ENCODE measurements at regions not wholly inside any gene's neighbourhood (a gene's known extent, or its start where the extent isn't known, plus 50 kb on each side); places are given as distances from the start of the nearest gene placed in this dataset.

DNA sequence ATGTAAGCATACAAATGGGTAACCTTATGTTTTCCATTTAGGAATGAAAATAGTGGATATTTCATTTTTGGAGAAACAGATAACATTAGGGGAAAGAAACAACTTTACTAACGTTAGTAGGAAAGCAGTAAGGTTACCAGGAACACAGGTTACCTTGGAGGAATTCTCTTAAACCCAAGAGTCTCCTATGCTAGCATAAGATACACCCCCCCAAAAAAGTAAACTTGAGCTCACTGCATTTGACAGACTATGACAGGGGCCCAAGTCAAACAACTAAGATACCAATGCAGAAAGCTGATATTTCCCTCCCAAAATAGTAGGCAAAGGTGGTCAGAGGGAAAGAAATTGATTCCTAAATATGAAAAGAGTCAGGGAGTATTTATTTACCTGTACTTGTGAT, 656.9 kb downstream of the DSC3 start:
- peaks cover 0 to 4% (median 0%) of the 10 kb centered on the region in 12 donors for H3K9me3 ChIP-seq
- no peaks in the 10 kb centered on the region for H3K27me3 ChIP-seq
- TF ChIP-seq, protein P1, sequence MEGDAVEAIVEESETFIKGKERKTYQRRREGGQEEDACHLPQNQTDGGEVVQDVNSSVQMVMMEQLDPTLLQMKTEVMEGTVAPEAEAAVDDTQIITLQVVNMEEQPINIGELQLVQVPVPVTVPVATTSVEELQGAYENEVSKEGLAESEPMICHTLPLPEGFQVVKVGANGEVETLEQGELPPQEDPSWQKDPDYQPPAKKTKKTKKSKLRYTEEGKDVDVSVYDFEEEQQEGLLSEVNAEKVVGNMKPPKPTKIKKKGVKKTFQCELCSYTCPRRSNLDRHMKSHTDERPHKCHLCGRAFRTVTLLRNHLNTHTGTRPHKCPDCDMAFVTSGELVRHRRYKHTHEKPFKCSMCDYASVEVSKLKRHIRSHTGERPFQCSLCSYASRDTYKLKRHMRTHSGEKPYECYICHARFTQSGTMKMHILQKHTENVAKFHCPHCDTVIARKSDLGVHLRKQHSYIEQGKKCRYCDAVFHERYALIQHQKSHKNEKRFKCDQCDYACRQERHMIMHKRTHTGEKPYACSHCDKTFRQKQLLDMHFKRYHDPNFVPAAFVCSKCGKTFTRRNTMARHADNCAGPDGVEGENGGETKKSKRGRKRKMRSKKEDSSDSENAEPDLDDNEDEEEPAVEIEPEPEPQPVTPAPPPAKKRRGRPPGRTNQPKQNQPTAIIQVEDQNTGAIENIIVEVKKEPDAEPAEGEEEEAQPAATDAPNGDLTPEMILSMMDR (IDR thresholded peaks at IDR 0.05): no peak
- no peak for TF ChIP-seq POLR2A (IDR thresholded peaks at IDR 0.05)
- H3K4me3 ChIP-seq: no peak overlapping the region
- no peak overlapping the region for H3K27ac ChIP-seq
- ATAC-seq (no peak), DNase-seq (no peak)
- no peaks in the 10 kb centered on the region for H3K36me3 ChIP-seq
- intact Hi-C loops (cut with DNase I): no loop called here
- WGBS, 4 donors: 60 to 73% (median 71%) methylated on average over 1 of the region's 1 CpG
- H3K4me1 ChIP-seq: no peaks in the 10 kb centered on the region

DNA sequence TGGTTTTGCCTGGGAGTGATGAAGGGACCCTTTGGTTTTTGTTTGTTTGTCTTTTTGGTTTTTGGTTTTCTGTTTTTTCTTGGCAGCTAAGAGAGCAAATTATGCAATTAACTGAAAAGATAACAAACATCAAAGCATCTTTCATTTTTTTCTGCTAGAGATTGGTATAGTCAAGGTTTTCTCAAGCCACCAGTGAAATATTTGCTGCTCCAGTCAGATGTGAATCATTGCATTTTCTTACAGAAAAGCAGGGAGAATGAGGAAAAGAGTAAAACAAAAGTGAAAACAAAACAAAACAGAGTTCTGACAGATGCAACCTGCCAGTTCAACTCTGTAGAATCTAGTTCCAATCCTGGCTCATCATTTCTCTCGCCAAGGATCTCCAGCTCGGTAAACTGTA, 660.7 kb downstream of the DSC3 start:
- no peak for TF ChIP-seq POLR2A (IDR thresholded peaks at IDR 0.05)
- TF ChIP-seq, protein P1 (IDR thresholded peaks at IDR 0.05): no peak
- no peaks in the 10 kb centered on the region for H3K4me1 ChIP-seq
- no peak overlapping the region for H3K4me3 ChIP-seq
- ATAC-seq: no peak
- intact Hi-C loops (cut with DNase I): no loop called here
- 89 to 94% (median 92%) methylated on average over 2 of the region's 2 CpGs for WGBS, 4 donors
- DNase-seq: no peak
- peaks cover 0 to 23% (median 0%) of the 10 kb centered on the region in 12 donors for H3K9me3 ChIP-seq
- no peaks in the 10 kb centered on the region for H3K27me3 ChIP-seq
- no peaks in the 10 kb centered on the region for H3K36me3 ChIP-seq
- no peak overlapping the region for H3K27ac ChIP-seq

DNA sequence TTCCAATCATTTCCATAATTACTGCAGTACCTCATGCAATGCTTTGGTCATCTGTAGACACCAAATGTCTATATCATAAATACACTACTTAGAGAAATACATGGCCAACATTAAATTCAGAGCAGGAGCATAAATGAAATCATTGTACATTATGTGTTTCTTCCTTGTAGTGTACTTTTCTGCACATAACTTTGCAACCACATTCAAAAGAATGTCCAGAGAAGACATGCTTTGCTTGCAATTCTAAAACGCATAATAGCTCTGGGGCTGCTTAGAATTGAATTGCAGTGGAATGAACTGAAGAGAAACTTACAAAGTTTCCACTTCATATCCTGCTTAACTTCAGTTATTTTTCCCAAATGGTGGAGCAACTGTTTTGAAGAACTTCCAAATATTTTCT, 664.4 kb downstream of the DSC3 start:
- intact Hi-C loops (cut with DNase I): no loop called here
- no peaks in the 10 kb centered on the region for H3K4me1 ChIP-seq
- WGBS, 4 donors: 64 to 85% (median 69%) methylated on average over 1 of the region's 1 CpG
- DNase-seq: no peak
- peaks cover 0 to 34% (median 7%) of the 10 kb centered on the region in 12 donors for H3K9me3 ChIP-seq
- no peaks in the 10 kb centered on the region for H3K36me3 ChIP-seq
- H3K4me3 ChIP-seq: no peak overlapping the region
- TF ChIP-seq POLR2A (IDR thresholded peaks at IDR 0.05): no peak
- TF ChIP-seq, protein P1 (IDR thresholded peaks at IDR 0.05): no peak
- ATAC-seq: no peak
- no peak overlapping the region for H3K27ac ChIP-seq
- no peaks in the 10 kb centered on the region for H3K27me3 ChIP-seq

DNA sequence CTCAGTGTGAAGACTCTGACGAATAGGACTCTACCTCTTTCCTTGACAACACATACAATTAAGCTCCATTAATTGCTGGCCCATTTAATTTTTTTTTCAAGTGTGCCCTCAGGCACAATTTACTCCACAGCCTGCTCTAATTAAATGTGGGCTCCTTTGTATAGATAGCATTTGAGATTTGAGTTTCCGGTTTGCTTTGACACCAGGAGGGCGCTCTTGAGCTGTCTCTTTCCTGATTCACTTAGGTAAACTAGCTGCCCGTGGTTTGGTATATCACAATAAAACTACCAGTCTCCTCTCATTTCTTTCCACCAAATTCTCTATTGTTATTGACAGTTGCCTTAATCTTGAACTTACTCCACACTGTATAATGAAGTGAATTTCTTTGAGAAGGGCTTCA, 666.0 kb downstream of the DSC3 start:
- no peak for ATAC-seq
- no peaks in the 10 kb centered on the region for H3K36me3 ChIP-seq
- 74 to 79% (median 74%) methylated on average over 4 of the region's 4 CpGs for WGBS, 4 donors
- H3K4me1 ChIP-seq: no peaks in the 10 kb centered on the region
- peaks cover 0 to 34% (median 7%) of the 10 kb centered on the region in 12 donors for H3K9me3 ChIP-seq
- intact Hi-C loops (cut with DNase I): no loop called here
- TF ChIP-seq POLR2A (IDR thresholded peaks at IDR 0.05): no peak
- TF ChIP-seq, protein P1 (IDR thresholded peaks at IDR 0.05): no peak
- no peak overlapping the region for H3K27ac ChIP-seq
- no peaks in the 10 kb centered on the region for H3K27me3 ChIP-seq
- DNase-seq: no peak
- H3K4me3 ChIP-seq: no peak overlapping the region

Measured in heart left ventricle (tissue), 16 donors.